ENCODE measurements at regions not wholly inside any gene's neighbourhood (a gene's known extent, or its start where the extent isn't known, plus 50 kb on each side); places are given as distances from the start of the nearest gene placed in this dataset.

DNA sequence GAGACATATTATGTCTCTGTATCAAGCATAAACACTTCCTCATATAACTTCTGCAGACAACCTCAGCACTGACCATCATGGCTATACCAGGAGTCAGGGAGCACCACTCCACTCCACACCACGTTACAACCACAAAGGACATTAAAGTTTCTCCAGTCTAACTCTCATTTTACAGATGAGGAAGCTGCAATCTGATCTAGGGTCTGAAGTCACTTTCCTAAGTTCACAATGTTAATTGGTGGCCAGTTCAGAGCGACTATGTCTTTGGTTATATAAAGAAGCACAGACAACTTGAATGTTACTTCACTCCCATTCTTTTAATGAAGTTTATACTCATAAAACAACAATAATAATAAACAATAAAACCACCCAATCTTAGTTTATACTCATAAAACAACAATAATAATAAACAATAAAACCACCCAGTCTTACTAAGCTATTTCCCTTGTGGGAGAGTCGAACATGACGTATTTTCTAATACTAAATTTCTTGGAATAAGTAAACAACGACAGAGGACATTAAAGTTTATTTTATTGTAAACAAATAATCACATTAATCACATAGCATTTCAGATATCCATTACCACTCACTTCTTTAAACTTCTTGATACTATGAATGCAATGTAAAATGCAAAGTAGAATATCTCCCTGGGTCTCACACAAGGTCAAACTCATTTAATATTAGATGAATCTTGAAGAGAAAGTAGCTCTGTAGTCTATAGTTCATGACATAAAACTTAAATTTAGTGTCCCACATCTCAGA lies 72.4 kb upstream of the SSTR1 start:
- CTCF ChIA-PET, result interaction anchor here (0.7 kb wide), 1 partner anchor 1334 kb away, joined by 3 read pairs; no protein-coding TSS in a partner anchor
- TF ChIP-seq, protein P1, sequence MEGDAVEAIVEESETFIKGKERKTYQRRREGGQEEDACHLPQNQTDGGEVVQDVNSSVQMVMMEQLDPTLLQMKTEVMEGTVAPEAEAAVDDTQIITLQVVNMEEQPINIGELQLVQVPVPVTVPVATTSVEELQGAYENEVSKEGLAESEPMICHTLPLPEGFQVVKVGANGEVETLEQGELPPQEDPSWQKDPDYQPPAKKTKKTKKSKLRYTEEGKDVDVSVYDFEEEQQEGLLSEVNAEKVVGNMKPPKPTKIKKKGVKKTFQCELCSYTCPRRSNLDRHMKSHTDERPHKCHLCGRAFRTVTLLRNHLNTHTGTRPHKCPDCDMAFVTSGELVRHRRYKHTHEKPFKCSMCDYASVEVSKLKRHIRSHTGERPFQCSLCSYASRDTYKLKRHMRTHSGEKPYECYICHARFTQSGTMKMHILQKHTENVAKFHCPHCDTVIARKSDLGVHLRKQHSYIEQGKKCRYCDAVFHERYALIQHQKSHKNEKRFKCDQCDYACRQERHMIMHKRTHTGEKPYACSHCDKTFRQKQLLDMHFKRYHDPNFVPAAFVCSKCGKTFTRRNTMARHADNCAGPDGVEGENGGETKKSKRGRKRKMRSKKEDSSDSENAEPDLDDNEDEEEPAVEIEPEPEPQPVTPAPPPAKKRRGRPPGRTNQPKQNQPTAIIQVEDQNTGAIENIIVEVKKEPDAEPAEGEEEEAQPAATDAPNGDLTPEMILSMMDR (IDR thresholded peaks at IDR 0.05; ENCODE audit: unreplicated experiment), result no peak
- Mint-ChIP-seq H3K36me3 (ENCODE audit: insufficient read depth, unreplicated experiment) (no peaks in the 10 kb centered on the region), H3K27me3 (ENCODE audit: unreplicated experiment) (peaks cover 12% of the 10 kb centered on the region), H3K27ac (ENCODE audit: unreplicated experiment) (no peak overlapping the region), H3K4me3 (ENCODE audit: low read depth, unreplicated experiment) (no peak overlapping the region), H3K9me3 (ENCODE audit: low read depth, unreplicated experiment) (peaks cover 2% of the 10 kb centered on the region), H3K4me1 (ENCODE audit: low read depth, unreplicated experiment) (no peaks in the 10 kb centered on the region)
- no peak for DNase-seq
- BruUV-seq (replicated peaks), result no TSS peak
- intact Hi-C loops (cut with micrococcal nuclease; ENCODE audit: unreplicated experiment), result no loop called here

DNA sequence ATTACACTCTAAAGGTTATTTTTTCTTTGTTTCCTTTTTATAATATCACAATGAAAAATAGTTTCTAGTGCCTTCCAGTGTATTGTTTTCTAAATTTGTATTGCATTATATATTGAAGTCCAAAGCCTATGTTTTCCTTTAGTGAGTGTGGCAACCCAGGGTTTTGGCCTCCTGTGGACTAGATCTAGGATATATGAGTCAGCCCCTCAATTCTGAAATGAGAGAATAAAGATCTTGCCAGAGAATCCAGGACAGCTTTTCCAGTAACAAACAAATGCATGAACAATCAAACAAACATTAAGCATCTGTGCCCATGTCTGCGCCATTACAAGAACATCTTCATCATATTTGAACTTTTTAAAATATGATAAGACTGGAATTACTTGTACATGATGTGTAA lies 70.7 kb upstream of the SSTR1 start:
- intact Hi-C loops (cut with micrococcal nuclease; ENCODE audit: unreplicated experiment), result no loop called here
- DNase-seq, result no peak
- Mint-ChIP-seq H3K27ac (ENCODE audit: unreplicated experiment) (no peak overlapping the region), H3K9me3 (ENCODE audit: low read depth, unreplicated experiment) (no peaks in the 10 kb centered on the region), H3K4me3 (ENCODE audit: low read depth, unreplicated experiment) (no peak overlapping the region), H3K27me3 (ENCODE audit: unreplicated experiment) (peaks cover 12% of the 10 kb centered on the region), H3K4me1 (ENCODE audit: low read depth, unreplicated experiment) (no peaks in the 10 kb centered on the region), H3K36me3 (ENCODE audit: insufficient read depth, unreplicated experiment) (no peaks in the 10 kb centered on the region)
- CTCF ChIA-PET, result no interaction called here
- TF ChIP-seq, protein P1 (IDR thresholded peaks at IDR 0.05; ENCODE audit: unreplicated experiment), result no peak
- no TSS peak for BruUV-seq (replicated peaks)

DNA sequence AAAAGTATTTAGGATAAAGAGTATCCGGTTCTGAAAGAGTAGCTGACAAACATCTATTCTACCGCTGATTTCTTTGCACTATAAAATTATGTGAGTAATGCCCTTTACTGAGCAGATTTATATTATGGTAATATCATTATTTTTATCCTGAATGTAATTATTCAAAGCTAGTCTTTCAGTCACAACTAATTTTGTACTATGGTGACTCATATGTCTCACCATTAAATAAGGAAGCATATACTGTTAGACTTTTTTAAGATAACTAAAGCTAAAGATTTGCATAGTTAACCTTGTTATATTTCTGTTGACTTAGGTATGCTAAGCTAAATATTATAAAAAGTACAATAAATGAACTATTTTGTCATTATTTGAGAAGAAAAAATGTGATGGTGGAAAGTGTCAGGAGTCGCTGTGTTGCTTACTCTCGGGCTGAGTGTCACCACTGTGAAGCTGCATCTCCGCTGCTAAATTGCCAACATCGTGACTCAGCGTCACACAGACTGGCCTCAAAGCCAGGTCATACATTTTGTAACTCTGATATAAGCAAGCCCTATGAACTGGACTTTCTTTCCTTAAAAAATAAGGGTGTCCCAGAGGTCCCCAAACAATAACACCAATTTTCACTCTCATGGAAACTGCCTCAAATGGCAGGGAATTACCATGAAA lies 69.1 kb upstream of the SSTR1 start:
- peaks cover 12% of the 10 kb centered on the region for H3K27me3 Mint-ChIP-seq (ENCODE audit: unreplicated experiment)
- H3K36me3 Mint-ChIP-seq (ENCODE audit: insufficient read depth, unreplicated experiment), result no peaks in the 10 kb centered on the region
- H3K27ac Mint-ChIP-seq (ENCODE audit: unreplicated experiment), result no peak overlapping the region
- no TSS peak for BruUV-seq (replicated peaks)
- CTCF ChIA-PET, result interaction anchor here (0.6 kb wide), 1 partner anchor 65 kb away, joined by 8 read pairs; no protein-coding TSS in a partner anchor
- no peak overlapping the region for H3K4me3 Mint-ChIP-seq (ENCODE audit: low read depth, unreplicated experiment)
- TF ChIP-seq, protein P1 (IDR thresholded peaks at IDR 0.05; ENCODE audit: unreplicated experiment), result no peak
- H3K4me1 Mint-ChIP-seq (ENCODE audit: low read depth, unreplicated experiment), result peaks cover 6% of the 10 kb centered on the region
- H3K9me3 Mint-ChIP-seq (ENCODE audit: low read depth, unreplicated experiment), result no peaks in the 10 kb centered on the region
- intact Hi-C loops (cut with micrococcal nuclease; ENCODE audit: unreplicated experiment), result no loop called here
- DNase-seq, result no peak

DNA sequence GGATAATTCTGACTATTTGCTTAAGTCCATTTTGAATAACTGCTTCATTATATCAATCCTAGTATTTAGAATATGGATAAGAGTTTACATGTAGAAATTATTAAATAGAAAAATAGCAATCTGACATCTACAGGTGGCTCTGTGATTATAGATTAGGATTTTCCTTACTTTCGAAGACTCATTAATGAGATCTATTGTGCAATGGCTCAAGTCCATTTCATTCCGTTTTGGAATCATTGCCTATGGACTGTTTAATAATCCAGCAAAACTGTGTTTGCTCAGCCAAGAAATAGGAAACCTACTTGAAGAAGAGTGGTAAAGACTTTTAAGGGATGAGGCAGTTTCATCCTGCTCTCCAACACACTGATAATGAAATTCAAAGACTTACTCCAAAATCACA lies 67.8 kb upstream of the SSTR1 start:
- intact Hi-C loops (cut with micrococcal nuclease; ENCODE audit: unreplicated experiment), result no loop called here
- Mint-ChIP-seq H3K36me3 (ENCODE audit: insufficient read depth, unreplicated experiment) (no peaks in the 10 kb centered on the region), H3K4me1 (ENCODE audit: low read depth, unreplicated experiment) (peaks cover 9% of the 10 kb centered on the region), H3K27ac (ENCODE audit: unreplicated experiment) (no peak overlapping the region), H3K27me3 (ENCODE audit: unreplicated experiment) (peaks cover 13% of the 10 kb centered on the region), H3K4me3 (ENCODE audit: low read depth, unreplicated experiment) (no peak overlapping the region), H3K9me3 (ENCODE audit: low read depth, unreplicated experiment) (no peaks in the 10 kb centered on the region)
- TF ChIP-seq, protein P1 (IDR thresholded peaks at IDR 0.05; ENCODE audit: unreplicated experiment), result no peak
- no TSS peak for BruUV-seq (replicated peaks)
- DNase-seq, result no peak
- CTCF ChIA-PET, result no interaction called here

Data from Calu3 (cell line).